Endothelial cell of umbilical vein (primary cell): ENCODE measurements at regions not wholly inside any gene's neighbourhood (a gene's known extent, or its start where the extent isn't known, plus 50 kb on each side); places are given as distances from the start of the nearest gene placed in this dataset.

Experiments
- BruUV-seq: library from RNA; stranded (reverse); fragments of 400-500 nt; replicated peaks from 2 replicates; lab custom pipeline; 2021; lab: Mats Ljungman, UMichigan
- CTCF ChIA-PET: fragments of 300-600, 350-600 bp; sonication (Branson Sonifier 250); formaldehyde crosslinking; loops from one replicate; lab custom pipeline; 2021; ENCODE audit warnings: antibody characterized with exemption, inconsistent platforms; lab: Charles Lee
- POLR2A ChIA-PET: fragments of 300-600, 350-600 bp; sonication (Branson Sonifier 250); formaldehyde crosslinking; loops from one replicate; lab custom pipeline; 2021; ENCODE audit warnings: antibody characterized with exemption, inconsistent platforms; lab: Charles Lee
- DNase-seq: peaks from one replicate; pipeline ENCODE4 v3.0.0-alpha.2; 2011; ENCODE audit warnings: low read depth, low spot score
- FAIRE-seq: peaks from 2 replicates; lab custom pipeline; 2011; peaks lifted over from hg19 to GRCh38; lab: Jason Lieb, UNC
- H2AFZ ChIP-seq: 2 replicates; pipeline ENCODE4 v1.6.0; 2012; ENCODE audit warnings: low read depth, low read length, control low read depth, inconsistent platforms
- H3K27ac ChIP-seq: 2 replicates; pipeline ENCODE4 v1.5.1; 2011; ENCODE audit warnings: low read depth, mild to moderate bottlenecking, control low read depth, low read length, moderate library complexity; ENCODE audit not compliant: insufficient read depth
- H3K27me3 ChIP-seq, 2 experiments: 2 replicates each; pipeline versions ENCODE4 v1.6.0 to v1.6.1; 2011; ENCODE audit warnings: low read length in 2 of 2, mixed read lengths in 1 of 2; ENCODE audit not compliant: control insufficient read depth in 2 of 2, insufficient read depth in 2 of 2
- H3K36me3 ChIP-seq, 2 experiments: 2 replicates in 1 of 2; 3 replicates in 1 of 2; pipeline ENCODE4 v1.5.1; 2011; ENCODE audit warnings: low read length in 2 of 2, mild to moderate bottlenecking in 1 of 2, moderate library complexity in 1 of 2; ENCODE audit not compliant: control insufficient read depth in 2 of 2, insufficient read depth in 2 of 2; ENCODE audit errors: extremely low read depth in 1 of 2
- H3K4me1 ChIP-seq: 3 replicates; pipeline ENCODE4 v1.5.1; 2011; ENCODE audit warnings: mild to moderate bottlenecking, low read length; ENCODE audit not compliant: control insufficient read depth, insufficient read depth; ENCODE audit errors: extremely low read depth
- H3K4me2 ChIP-seq: 2 replicates; pipeline ENCODE4 v1.6.1; 2011; ENCODE audit warnings: low read length, control low read depth, mixed read lengths; ENCODE audit not compliant: insufficient read depth
- H3K4me3 ChIP-seq, 3 experiments: fragments of 200-600 bp in 1 of 3; sonication (generic), shearing (Covaris generic) in 1 of 3; replicated peaks in 1 of 3; 2 replicates each; pipeline ENCODE4 v1.5.1; 2011 to 2016; ENCODE audit warnings: control low read depth in 3 of 3, low read length in 3 of 3, mild to moderate bottlenecking in 2 of 3, inconsistent platforms in 1 of 3, low read depth in 1 of 3, moderate library complexity in 1 of 3; ENCODE audit not compliant: insufficient read depth in 1 of 3
- H3K79me2 ChIP-seq: 2 replicates; pipeline ENCODE4 v1.6.0; 2012; ENCODE audit warnings: low read length, inconsistent platforms; ENCODE audit not compliant: control insufficient read depth, insufficient read depth
- H3K9ac ChIP-seq: replicated peaks from 2 replicates; pipeline ENCODE3; 2011; ENCODE audit warnings: low read length, control low read depth; ENCODE audit not compliant: insufficient read depth; ENCODE audit errors: extremely low read depth
- H3K9me1 ChIP-seq: replicated peaks from 3 replicates; pipeline ENCODE4 v1.6.0; 2011; ENCODE audit warnings: mild to moderate bottlenecking, low read length; ENCODE audit not compliant: control insufficient read depth, insufficient read depth; ENCODE audit errors: extremely low read depth
- H3K9me3 ChIP-seq: replicated peaks from 2 replicates; pipeline ENCODE4 v1.5.1; 2012; ENCODE audit warnings: low read length, inconsistent platforms; ENCODE audit not compliant: control insufficient read depth, insufficient read depth
- H4K20me1 ChIP-seq: replicated peaks from 2 replicates; pipeline ENCODE3; 2011; ENCODE audit warnings: mild to moderate bottlenecking, low read length; ENCODE audit not compliant: control insufficient read depth, insufficient read depth; ENCODE audit errors: extremely low read depth
- JUN ChIP-seq: IDR thresholded peaks from 2 replicates; pipeline ENCODE4 v1.6.1; 2011; ENCODE audit warnings: borderline replicate concordance, low read depth; ENCODE audit not compliant: insufficient read length, insufficient read depth
- MAX ChIP-seq: IDR thresholded peaks from 2 replicates; pipeline ENCODE4 v1.6.1; 2011; ENCODE audit not compliant: insufficient read depth, insufficient read length
- MYC ChIP-seq: IDR thresholded peaks from one replicate; pipeline ENCODE4 v1.6.1; 2011; ENCODE audit warnings: mild to moderate bottlenecking, low read depth, low read length
- POLR2A ChIP-seq: IDR thresholded peaks from 2 replicates; pipeline ENCODE4 v1.6.1; 2012; ENCODE audit warnings: low read depth, mild to moderate bottlenecking, control low read depth, low read length
- POLR2AphosphoS5 ChIP-seq: IDR thresholded peaks from 2 replicates; pipeline ENCODE4 v1.6.1; 2012; ENCODE audit warnings: low read depth, mild to moderate bottlenecking, control low read depth, low read length, moderate library complexity; ENCODE audit not compliant: insufficient read depth
- dilution Hi-C: fragments of 300-500 bp; cut with MboI; formaldehyde crosslinking; loops from one replicate; pipeline ENCODE4 v1.15.0; 2019; ENCODE audit warnings: low sequenced_read_pairs; ENCODE audit not compliant: extremely low pct_ligation_motif_present
- intact Hi-C: fragments of 100-400 bp; cut with micrococcal nuclease; formaldehyde crosslinking; loops from one replicate; pipeline ENCODE4 v1.10.0; 2022

GRCh38 chr7:54813398-54813797 is 54.4 kb upstream of the SEC61G start:
- CTCF ChIA-PET = interaction anchor here (1.0 to 2.6 kb wide), 5 partner anchors 13 to 441 kb away, joined by 3 to 15 read pairs (median 3); no protein-coding TSS in a partner anchor
- FAIRE-seq = no peak

GRCh38 chr7:54814401-54814800 is 55.4 kb upstream of the SEC61G start:
- Histone ChIP-seq H3K4me1 (peaks cover 26% of the 10 kb centered on the region), H2AFZ (no peak overlapping the region), H3K79me2 (no peaks in the 10 kb centered on the region), H3K9me1 (no peaks in the 10 kb centered on the region), H3K36me3 (no peaks in the 10 kb centered on the region), H3K27ac (no peak overlapping the region), H3K27me3 (peaks cover 3 to 7% of the 10 kb centered on the region in 2 experiments), H3K4me2 (no peak overlapping the region), H3K9ac (no peak overlapping the region), H3K4me3 (no peak overlapping the region), H4K20me1 (no peaks in the 10 kb centered on the region), H3K9me3 (no peaks in the 10 kb centered on the region)
- ChIA-PET CTCF (no interaction called here), POLR2A (no interaction called here)
- no peak for DNase-seq
- BruUV-seq = no TSS peak
- FAIRE-seq = no peak
- intact Hi-C loops (no loop called here), dilution Hi-C loops (no loop called here)
- no peak for TF ChIP-seq MAX
- TF ChIP-seq JUN = no peak

More at GRCh38 chr7:54813398-54813797, 54.4 kb upstream of the SEC61G start:
- Histone ChIP-seq H2AFZ (no peak overlapping the region), H4K20me1 (no peaks in the 10 kb centered on the region), H3K9me1 (no peaks in the 10 kb centered on the region), H3K9ac (no peak overlapping the region), H3K9me3 (no peaks in the 10 kb centered on the region), H3K27me3 (peaks cover 3 to 7% of the 10 kb centered on the region in 2 experiments), H3K4me2 (no peak overlapping the region), H3K36me3 (no peaks in the 10 kb centered on the region), H3K4me3 (no peak overlapping the region), H3K4me1 (peaks cover 26% of the 10 kb centered on the region), H3K27ac (no peak overlapping the region), H3K79me2 (no peaks in the 10 kb centered on the region)
- no peak for TF ChIP-seq POLR2A
- no peak for TF ChIP-seq POLR2AphosphoS5
- no peak for TF ChIP-seq MYC
- BruUV-seq = no TSS peak
- dilution Hi-C loops = no loop called here
- DNase-seq = no peak
- intact Hi-C loops = no loop called here
- POLR2A ChIA-PET = no interaction called here
